ENCODE measurements at regions not wholly inside any gene's neighbourhood (a gene's known extent, or its start where the extent isn't known, plus 50 kb on each side); places are given as distances from the start of the nearest gene placed in this dataset.

- no peak for DNase-seq
These were observed 92.9 kb upstream of the BHLHE23 start for GRCh38 chr20:63099456-63100173.

- DNase-seq, result no peak
These were observed 91.5 kb upstream of the BHLHE23 start for GRCh38 chr20:63098195-63098810.

DNA sequence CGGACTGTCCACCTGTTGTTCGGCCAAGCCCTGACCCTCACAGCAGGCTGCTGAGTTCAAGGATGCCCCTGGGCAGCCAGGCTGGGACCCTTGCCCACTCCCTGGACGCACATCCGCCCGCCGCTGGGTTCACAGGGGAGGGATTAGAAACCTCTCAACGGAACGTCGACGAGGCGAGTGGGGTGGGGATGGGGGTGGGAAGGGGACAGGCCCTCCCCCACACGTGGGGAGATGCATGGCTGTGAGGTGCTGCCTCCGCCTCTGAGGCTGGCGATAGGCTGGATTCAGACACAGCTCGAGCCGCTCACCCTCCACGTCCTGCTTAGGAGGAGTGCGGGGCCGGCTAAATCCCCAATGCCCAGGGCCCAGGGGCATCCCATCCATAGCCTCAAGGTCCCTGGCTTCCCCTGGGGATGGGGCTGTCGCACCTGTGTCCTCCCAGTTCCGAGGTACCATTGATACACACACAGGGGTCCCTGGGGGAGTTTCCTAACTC, 90.6 kb upstream of the BHLHE23 start:
- no peak for DNase-seq

DNA sequence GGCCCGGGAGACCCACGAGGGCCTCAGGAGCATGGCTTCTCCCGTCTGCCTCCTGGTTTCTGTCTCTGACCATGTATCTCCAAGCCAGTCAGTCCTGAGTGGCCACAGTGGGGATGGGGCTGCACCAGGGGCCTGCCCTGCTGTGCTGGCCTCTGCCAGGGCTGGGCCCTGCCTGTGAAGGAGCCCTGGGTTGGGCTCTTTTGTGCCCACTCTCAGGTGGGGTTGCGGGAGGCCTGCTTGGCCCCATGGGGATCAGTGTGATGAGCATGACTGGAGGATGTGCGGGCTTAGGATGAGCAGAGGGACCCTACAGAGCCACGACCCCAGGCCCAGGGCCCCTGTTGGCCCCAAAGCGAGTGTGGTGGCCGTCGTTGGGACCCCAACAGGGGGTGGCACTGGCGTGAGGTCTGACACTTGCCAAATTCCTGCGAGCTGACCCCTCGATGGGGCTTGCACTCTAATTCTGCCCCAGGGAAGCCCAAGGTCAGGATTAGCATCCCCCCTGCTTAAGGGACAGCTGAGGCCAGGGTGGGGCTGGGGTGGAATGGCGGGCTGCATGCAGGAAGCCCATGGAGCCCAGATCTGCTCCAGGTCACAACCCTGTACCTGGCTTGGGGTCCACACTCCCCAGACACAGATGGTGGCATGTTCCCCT, 90.0 kb upstream of the BHLHE23 start:
- DNase-seq, result no peak

DNA sequence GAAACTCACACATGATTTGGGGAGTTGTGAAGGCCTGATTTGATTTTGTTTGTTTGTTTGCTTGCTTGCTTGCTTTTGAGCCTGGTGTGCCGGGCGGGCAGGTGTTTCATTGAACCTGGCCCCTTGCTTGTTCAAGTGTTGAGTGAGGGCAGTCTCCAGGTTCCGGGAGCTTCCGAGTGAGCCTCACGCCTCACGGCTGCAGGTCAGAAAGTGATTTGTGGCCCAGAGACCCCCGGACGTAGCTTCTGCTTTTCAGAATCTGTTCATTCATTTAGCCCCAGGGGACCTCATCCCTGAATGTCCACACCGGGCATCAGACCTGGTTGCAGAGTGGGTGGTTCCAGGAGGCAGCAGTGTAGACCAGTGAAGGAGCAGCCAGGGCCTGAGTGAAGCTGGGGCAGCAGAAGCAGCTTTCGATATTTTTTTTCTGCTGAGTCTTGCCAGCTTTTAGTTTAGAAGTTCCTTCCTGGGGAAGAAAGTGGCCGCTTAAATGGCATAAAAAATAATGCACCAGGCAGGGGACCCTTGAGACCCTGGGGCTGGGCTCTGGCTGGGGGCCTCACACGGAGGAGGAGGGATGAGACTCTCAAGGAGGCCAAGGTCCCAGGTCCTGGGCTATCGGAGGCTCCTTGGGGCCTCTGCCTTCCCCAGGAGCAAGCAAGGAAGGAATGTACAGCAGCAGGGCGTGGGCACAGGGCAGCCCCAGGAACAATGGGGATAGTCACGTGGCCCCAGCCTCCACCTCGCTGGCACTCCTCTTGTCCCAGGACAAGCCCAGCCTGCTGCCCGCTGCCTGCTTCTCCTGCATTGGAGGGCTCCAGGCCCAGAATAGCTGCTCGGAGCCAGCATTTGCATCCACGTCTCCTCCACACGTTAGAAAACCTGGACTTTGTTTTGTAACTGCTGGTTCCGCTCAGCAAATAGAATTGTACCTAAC, 89.2 kb upstream of the BHLHE23 start:
- no peak for DNase-seq

- DNase-seq, result no peak
These were observed 88.2 kb upstream of the BHLHE23 start for GRCh38 chr20:63094767-63095499.

DNA sequence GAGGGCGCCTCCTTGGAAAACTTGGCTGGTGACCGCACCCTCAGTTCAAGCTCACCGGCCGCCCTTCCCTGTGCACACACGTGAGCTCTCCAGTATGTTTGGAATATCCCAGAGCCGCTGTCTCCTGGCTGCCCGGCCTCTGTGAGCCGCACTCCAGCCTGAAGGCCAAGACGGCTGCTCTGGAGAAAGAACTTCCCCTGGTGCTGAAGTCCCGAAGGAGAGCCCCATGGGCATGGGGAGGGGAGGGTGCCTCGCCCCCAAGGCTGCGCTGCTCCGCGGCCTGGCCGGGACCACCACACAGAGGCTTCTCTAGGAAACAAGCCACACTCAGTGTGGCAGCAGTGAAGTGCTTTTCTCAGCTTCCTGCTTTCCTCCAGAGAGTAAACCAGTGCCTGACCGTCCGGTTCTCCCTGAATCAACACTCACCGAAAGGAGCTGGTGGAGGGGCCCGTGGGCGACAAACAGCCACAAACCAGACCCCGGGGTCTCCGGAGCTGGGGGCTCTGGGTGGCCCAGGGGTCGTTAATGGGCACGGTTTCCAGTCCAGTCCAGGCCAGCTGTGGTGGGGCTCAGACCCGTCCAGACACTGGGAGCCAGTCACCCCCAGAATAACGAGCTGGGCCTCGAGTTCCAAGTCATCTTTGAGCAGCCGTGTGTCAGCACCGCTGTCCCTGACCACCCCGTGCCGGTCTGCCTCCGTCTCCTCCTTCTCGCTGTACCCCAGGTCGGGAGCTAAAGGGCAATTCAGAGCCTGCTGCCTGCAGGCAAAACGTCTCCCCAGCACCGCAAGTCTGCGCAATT, 87.4 kb upstream of the BHLHE23 start:
- no peak for DNase-seq

- DNase-seq, result no peak
These were observed 86.0 kb upstream of the BHLHE23 start for GRCh38 chr20:63092660-63093215.

- no peak for DNase-seq
These were observed 85.3 kb upstream of the BHLHE23 start for GRCh38 chr20:63091901-63092659.

GRCh38 chr20:63090682-63091571, 84.2 kb upstream of the BHLHE23 start:
- DNase-seq, result no peak

- DNase-seq, result no peak
These were observed 83.3 kb upstream of the BHLHE23 start for GRCh38 chr20:63090052-63090451.

DNA sequence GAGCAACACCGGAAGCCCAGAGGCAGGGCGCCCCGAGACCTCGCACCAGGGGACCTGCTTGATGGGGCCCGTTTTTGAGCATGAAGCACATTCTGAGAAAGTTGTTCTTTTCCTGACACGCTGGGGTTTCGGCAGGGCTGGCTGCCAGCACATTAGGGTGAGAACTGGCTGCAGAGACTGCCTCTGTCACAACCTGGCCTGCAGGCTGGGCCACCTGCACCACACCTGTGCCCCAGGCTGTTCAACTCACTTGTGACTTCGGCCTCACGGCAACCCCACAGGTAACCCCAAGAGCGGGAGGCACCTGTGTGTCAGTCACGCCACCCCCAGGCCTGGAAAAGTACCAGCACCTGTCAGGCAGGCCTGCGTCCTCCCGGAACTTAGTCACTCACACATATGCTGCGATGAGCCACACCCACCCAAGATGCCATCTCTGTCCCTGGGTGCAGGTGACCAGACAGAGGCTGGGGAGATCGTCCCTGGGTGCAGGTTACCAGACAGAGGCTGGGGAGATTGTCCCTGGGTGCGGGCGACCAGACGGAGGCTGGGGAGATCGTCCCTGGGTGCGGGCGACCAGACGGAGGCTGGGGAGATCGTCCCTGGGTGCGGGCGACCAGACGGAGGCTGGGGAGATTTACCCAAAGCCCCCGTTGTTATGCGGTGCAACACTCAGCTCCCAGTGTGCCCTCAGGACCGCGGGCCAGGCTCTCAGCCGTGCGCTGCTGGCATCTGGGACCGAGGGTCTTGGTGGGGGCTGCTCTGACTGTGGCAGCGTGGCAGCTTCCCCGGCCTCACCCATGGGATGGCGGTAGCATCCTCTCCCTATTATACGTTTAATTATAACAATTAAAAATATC, 82.5 kb upstream of the BHLHE23 start:
- DNase-seq, result no peak

DNA sequence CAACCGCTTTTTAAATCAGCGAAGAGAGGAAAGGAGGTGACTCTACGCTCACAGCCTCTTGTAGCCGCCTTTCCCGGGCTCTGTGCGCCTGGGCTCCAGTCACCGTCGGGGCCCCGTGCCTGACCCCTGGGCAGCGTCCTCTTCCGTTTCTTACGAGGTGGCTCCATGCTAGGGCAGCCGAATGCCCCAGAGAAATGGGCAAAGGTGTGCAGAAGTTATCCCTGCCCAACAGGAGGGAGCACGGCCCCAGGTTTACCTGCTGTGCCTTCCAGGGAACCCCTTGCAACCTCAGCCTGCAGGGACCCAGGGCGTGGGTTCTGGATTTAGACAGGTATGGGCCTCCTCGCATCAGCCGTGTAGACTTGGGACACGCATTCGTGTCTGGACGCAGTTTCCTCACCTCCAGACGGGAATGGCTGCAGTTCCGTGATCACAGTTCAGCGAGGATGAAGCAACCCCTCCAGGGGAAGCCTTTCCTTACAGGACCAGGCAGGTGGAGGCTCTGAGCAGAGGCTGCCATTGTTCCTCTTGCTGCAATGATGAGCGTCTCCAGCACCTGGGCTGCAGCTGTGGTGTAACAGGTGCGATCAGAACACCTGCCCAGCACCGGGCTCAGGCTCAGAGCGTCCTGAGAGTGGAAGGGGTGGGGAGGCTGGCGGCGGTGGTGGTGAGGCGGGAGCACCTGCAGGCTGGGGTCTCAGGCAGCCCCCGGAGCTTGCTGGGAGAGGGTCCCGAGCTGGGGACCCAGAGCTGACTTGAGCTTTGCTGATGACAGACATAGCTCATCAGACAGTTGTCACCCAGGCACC, 81.3 kb upstream of the BHLHE23 start:
- no peak for DNase-seq

DNA sequence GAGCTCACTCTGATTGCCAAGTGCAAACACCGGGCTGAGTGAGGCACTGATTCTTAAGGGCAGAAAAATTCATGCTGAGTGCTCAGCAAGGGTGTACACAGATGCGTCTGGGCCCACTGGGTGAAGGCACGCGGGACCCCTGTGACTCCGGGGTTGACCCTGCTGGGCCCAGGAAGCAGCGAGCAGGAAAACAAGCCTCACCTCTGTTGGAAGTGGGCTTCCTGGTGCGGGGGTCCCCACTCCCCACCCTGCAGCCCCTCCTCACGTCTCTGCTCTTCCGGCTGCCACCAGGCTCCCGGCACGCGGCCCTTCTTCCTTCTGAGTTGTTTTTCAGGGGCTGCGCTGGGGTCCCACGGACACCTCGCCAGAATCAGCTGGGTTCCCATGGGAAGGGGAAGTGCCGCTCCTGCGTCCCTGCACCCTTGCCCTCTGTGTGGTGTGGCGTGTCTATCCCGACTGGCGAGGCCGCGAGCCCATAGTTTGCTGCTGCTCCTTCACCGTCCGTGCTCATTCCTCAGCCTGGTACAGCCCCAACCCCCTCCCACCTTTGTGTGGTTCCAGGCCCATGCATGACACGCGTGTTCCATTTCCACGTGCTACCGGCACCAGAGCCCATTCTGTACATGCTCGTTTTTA, 80.6 kb upstream of the BHLHE23 start:
- DNase-seq, result no peak

DNA sequence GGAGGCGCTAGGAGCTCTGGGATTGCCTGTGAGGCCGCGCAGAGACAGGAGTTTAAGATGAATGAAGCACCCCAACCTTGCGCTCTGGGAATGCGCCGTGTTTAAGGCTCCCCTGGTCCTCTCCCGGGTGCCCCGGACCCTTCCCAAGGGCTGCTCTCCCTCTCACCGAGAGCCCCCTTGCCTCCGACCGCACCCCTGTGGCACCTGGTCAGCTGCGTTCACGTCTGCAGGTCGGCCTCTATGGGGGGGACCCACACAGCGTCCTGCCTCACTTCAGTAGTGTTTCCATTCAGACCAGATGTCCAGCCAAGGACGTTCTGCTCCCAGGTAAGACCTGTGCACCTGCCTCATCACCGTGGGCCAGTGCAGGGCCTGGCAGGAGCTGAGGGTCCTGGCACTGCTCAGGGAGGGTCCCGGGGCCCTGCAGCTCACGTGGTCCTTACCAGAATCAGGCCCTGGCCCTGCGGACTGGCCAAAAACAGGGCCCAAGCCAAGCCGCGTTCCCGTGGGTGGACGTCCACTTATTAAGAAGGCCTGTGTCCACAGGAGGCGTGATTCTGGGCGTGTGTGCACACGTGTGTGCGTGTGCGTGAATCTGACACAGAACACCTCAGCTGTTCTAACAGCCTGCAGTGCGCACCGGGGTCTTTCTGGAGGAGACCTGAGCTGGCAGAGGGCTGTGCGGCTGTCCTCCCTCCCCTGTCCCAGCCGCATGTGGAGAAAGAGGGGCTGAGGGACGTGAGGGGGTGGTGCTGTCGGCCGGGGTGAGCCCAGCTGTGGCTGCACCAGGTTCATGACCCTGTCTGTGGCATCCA, 79.9 kb upstream of the BHLHE23 start:
- no peak for DNase-seq
